ENCODE measurements at regions not wholly inside any gene's neighbourhood (a gene's known extent, or its start where the extent isn't known, plus 50 kb on each side); places are given as distances from the start of the nearest gene placed in this dataset.
A peak's percentile ranks its signal among the peaks of the same experiment; 100 is the strongest.

DNA sequence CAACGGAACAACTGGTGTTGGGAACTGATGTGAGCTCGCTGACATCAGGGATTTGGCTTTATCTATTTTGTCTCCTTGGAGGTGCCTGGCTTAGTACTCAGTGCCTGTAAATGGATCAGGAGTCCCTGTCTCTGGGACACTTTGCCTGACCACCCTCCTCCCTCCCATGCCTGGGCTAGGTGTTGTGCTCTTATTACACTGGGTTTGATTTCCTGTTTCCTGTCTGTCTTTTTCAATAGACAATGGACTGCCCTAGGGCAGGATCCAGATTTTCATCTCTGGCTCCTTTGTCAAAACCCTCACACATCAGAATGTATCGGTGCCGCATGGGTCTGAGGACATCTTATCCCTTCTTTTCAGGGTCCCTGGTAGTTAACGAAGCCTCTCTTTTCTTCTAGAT, 223.6 kb upstream of the ASIC2 start:
- no peak for DNase-seq

GRCh38 chr17:33517746-33518145, 224.7 kb upstream of the ASIC2 start:
- no peak for DNase-seq

GRCh38 chr17:33519692-33520091, 226.6 kb upstream of the ASIC2 start:
- no peak for DNase-seq

DNA sequence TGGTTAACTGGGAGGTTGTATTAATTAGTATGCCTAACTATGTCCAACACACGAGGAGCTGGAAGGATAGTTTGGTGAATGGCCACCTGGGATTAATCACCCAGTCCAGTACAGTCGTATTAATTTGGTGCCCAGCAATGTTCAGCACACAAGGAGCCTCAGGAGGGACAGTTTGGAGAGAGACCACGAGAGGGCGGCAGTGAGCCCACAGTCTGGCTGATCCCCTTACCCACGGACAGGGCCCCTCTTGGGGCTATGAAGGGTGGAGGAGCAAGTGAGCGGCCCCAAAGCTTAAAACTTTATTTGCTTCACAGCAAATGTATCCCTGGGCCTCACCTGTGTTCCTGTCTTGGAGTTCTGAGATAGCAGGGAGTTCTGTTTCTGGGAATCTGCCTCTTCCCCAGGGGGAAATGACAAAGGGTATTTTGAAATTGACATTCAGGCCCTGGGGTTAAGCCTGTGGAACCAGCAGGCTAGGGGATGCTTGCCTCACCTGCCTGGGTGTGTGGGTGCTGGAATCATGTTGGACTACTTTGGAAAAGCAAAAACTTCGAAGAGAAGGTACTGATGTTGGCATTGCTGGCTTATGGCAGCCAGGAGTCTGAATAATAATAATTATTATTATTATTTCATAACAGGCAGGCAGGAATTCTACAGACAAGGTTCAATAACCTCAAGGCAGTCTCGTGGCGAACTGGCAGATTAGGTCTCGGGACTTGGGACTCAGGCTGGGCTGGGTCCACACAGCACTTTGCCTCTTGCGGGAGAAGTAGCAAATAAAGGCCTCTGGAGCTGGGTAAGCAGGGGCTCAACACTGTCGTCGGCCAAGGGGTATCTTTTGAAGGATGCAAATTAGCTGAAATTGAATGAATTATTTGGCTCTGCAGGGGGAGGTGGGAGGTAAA, 227.6 kb upstream of the ASIC2 start:
- peak; percentile 12 to 29 for DNase-seq

DNA sequence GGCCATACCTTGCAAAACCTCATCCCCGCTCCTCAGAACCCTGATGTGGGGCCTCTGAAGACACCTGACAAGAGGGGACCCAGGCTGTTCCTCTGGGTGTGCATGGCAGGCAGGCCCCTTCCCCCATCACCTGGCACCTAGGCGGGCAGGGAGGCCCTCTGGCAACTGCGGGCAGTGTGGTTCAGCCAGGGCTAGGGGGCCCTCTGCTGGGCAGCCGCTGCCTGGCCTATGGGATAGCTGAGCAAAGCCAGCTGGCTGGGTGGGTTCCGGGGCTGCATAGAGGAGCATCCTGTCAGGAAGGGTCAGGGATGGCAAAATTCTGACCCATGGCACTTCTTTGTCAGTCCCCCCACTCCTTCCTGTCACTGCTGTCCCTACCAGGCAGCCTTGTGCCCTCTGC, 228.7 kb upstream of the ASIC2 start:
- peak; percentile 35 to 61 for DNase-seq

DNA sequence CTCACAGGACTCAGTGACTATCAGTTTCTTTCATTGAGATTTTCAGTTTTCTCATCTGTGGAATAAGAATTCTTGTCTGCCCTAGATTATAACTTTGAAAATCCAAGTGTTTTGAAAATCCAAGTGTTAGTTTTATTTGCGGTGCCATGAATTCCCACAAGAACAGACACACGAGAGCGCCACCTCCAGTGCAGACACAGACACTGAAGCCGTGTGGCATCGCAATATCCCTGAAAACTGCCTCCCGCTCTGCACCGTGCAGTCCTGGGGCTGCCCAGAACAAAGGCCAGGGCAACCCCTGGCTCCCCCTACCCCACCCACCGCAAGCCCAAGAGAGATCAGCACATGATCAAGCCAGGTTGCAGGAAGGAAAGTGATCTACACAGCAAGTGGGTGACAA, 229.5 kb upstream of the ASIC2 start:
- peak; percentile 7 to 15 for DNase-seq

GRCh38 chr17:33523577-33523981, 230.5 kb upstream of the ASIC2 start:
- DNase-seq = no peak

- no peak for DNase-seq
Observed at GRCh38 chr17:33525186-33525585, 232.1 kb upstream of the ASIC2 start.

DNA sequence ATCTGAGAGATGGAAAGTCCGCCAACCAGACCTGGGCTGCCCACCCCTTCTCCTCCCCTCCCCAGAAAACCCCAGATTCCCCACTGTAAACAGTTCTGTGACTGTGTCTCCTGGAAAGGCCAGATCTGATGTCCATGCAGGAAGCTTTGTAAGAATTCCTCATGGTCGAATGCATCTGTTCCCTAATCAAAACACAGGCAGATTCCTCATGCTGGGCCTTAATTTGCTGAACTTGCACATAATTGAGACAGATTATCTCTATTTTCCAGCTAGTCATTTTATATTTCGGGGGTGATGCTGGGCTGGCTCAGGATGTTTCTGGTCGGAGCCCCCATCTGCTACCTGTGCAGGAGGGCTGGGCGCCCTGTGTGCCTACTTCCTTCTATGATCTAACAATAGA, 233.6 kb upstream of the ASIC2 start:
- DNase-seq = no peak

DNA sequence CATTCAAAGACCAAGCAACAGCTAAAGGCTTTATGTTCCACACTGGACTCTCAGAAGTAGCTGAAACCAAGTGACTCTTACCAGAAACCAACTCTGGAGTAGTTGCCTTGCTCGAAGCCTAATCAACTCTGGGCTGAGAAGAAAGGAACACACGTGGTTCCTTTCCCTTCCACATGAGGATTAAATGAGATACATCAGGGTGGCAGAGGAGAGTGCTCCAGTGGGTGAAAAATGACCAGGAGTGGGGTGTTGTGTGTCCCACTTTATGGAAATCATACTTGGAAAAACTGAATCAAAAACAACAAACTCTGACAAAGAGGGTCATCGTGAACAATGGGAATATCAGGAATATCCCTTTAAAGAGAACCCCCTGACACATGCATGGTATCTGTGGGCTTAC, 234.2 kb upstream of the ASIC2 start:
- no peak for DNase-seq

DNA sequence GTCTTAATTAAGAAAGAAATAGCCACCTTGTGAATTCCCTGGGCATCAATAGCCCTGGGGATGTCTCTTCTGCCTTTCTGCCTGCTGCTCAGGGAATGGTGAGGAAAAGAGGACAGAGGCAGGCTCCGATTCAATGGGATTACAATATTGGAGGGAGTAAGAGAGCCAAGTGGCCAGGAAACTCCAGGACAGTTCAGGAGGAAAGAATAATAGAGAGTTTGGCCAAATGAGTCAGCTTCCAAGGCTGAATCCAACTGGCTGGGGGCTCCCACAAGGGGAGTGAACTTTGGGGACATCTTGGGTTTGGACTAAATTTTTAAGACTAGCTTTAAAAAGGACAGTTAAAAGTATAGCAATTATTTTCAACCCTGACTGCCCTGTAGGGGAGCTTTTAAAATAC, 235.8 kb upstream of the ASIC2 start:
- no peak for DNase-seq

- no peak for DNase-seq
Observed at GRCh38 chr17:33529816-33530215, 236.7 kb upstream of the ASIC2 start.

DNA sequence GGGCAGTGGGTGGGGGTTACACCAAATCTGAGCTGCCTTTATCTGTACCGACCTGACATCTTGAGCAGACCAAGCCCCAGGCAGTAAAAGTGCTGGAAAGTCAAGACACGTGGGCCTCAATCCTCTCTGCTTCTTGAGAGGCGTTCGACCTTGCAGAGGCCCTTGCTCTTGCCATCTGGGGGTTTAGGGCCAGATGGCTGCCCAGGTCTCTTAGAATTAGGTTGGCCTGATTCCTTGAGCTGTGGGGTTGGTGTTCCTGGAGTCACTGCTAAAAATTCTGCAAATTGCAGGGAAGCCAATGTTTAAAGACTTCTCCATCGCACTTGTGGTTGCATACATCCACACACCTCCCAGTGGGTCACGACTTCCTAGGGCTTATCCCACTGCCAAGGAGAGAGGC, 238.2 kb upstream of the ASIC2 start:
- no peak for DNase-seq

- no peak for DNase-seq
Observed at GRCh38 chr17:33534087-33534486, 241.0 kb upstream of the ASIC2 start.

DNA sequence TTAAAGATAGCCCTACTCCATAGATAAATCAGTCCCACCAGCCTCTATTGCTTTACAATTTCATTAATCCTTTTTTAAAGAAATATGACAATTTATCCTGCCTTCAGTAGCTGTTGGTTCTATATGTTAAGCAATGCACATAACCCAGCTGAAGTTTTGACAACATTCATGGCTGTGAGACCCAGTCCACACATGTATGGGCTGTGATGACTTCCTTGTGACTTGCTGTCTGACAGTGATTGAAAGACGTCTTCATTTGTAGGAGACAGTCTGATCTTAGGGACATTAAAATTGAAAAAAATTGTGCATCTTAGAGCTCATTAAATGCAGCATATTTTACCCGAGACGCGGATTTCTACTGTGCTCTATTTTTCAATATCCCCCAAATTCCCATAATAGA, 252.0 kb upstream of the ASIC2 start:
- DNase-seq = no peak

DNA sequence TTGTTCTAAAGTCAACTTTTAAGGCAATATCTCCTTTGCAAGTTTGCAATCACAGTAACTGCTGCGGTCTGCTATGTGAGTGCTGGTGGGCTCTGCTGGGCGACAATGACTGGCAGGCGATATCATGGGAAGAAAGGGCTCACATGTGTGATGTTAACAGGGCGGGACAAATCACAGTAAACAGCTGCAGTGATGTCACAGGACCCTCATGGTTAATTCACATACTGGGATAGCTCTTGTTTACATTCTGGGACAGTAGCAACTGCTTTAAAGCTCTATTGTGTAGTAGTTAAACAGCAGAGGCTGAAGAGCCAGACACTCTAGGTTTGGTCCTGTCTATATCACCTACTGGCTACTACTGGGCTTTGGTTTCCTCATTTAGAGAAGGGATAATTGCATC, 257.2 kb upstream of the ASIC2 start:
- no peak for DNase-seq

- DNase-seq = no peak
Observed at GRCh38 chr17:33551075-33551474, 258.0 kb upstream of the ASIC2 start.

DNA sequence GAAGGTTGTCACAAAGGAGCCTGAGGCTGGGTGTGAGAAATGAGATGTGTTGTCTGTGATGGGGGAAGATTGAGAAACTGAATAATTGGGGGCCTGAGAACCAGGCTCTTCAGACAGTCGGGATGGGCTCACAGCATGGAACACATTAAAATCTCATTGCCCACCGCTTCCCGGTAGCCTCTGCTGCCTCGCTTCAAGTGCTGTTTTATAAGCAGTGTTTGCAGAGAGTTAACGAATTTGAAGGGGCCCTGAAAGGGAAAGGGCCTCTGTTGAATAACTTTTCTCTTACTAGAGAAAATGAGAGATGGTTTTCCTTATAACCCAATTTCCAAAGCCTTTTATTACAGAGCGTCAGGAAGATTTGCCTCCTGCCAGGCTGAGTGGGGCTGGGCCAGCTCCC, 258.8 kb upstream of the ASIC2 start:
- no peak for DNase-seq

DNA sequence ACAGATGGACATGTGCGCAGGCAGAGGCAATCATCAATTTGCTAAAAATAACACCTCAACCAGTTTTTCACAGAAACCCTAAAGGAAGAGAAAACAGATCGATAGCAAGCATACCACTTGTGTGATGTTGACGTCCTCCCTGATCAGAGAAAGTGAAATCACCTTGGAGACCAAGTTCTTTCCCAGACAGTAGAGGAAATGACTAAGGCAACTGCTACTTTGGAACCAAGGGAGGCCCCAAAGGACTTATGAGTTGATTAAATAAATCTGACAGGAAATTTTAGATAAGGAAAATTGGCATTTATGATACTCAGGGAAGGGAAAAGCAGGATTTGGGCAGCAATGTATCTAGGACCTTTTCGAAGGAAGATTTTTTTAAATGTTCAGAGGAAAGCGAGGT, 267.1 kb upstream of the ASIC2 start:
- no peak for DNase-seq

DNA sequence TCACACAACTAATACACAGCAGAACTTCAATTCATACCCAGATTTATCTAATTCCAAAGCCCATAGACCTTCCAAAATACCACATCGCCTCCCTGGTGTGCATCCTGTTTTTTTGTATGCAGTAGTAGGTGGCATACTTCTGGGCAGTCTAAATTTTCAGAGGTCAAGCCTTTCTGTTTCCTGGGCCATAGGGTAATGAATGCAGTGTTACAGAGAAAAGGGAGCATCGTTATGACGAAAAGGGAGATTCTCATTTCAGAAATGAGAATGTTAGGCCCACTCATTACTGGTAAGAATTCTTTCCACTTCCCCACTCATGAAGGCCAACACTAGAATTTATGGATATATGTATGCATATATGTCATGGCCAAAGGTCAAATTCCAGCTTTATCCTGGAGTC, 267.8 kb upstream of the ASIC2 start:
- no peak for DNase-seq

GRCh38 chr17:33561569-33562334, 268.7 kb upstream of the ASIC2 start:
- no peak for DNase-seq

DNA sequence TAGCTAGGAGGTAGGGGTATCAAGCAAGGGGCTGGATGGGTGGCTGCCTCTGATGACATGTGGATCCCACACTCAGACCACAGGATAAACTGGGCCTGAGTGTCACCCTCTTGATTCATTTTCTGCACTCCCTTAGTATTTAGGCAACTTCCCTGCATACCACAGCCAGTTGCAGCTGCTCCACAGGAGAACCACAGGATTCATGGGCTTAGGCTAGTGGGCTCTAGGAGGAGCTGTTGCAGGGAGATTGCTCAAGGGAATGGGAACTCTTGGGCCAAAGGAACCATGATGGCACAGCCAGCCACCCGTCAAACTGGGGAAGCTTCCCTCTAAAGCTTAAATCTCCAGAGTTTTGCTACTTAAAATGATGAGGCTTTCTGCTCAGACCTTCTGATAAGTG, 269.7 kb upstream of the ASIC2 start:
- no peak for DNase-seq

- DNase-seq = no peak
Observed at GRCh38 chr17:33564146-33564545, 271.1 kb upstream of the ASIC2 start.

DNA sequence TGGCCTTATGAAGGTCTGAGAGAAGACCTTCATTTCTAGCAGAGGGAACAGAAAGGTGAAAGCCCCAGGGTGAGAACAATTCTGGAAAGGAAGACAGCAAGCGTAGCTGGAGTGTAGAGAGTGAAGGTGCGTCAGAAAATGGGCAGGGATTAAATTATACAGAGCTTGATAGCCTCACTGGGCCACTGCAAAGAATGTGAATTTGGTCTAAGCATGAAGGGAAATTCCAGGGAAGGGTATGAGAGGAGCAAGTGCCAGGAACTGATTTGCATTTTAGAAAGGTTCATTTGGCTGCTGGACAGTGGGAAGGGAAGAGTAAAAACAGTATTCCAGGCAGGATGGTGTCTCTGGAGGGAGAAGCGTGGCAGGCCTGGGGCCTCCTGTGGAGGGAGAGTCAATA, 274.1 kb upstream of the ASIC2 start:
- no peak for DNase-seq

Measured in SHP77 (cell line).